HepG2 (cell line): ENCODE measurements at regions not wholly inside any gene's neighbourhood (a gene's known extent, or its start where the extent isn't known, plus 50 kb on each side); places are given as distances from the start of the nearest gene placed in this dataset.
"Not testable (repeated sequence)": the region's sequence is repeated elsewhere in the genome, so short reads cannot be mapped to it uniquely, and the experiment has no call there.

Experiments
- ATAC-seq: fragments of 200-7000 bp; cut with Tn5 transposase; 3 replicates; pipeline ENCODE4 v1.9.1; 2020; ENCODE audit warnings: mild to moderate bottlenecking, moderate library complexity
- BruUV-seq: library from RNA; stranded (reverse); fragments of 400-500 nt; replicated peaks from 2 replicates; lab custom pipeline; 2021; lab: Mats Ljungman, UMichigan
- CTCF ChIA-PET: fragments of 300-600 bp; formaldehyde crosslinking; extraction: SDS; loops from one replicate; lab custom pipeline; 2021; ENCODE audit warnings: low total read pairs, inconsistent platforms, low intra/inter-chr PET ratio; lab: Yijun Ruan, JAX
- POLR2A ChIA-PET: fragments of 350-600 bp; sonication (Branson Sonifier 250); formaldehyde crosslinking; loops from one replicate; lab custom pipeline; 2020; ENCODE audit warnings: antibody characterized with exemption, inconsistent platforms; lab: Yijun Ruan, JAX
- DNase-seq: peaks from one replicate; pipeline ENCODE4 v3.0.0-alpha.2; 2015; ENCODE audit warnings: low spot score
- FAIRE-seq: peaks from 3 replicates; lab custom pipeline; 2011; peaks lifted over from hg19 to GRCh38; lab: Jason Lieb, UNC
- H2AFZ ChIP-seq: one replicate; pipeline ENCODE4 v1.6.1; 2011; ENCODE audit warnings: low read length, inconsistent platforms
- H3K27ac ChIP-seq: fragments of 300-600 bp; 3 replicates; pipeline ENCODE4 v1.8.0; 2011; ENCODE audit warnings: mixed run types, mild to moderate bottlenecking, mixed read lengths, low read length, inconsistent platforms; ENCODE audit not compliant: insufficient read depth; ENCODE audit errors: extremely low read length
- H3K27me3 ChIP-seq, 2 experiments: fragments of 200-600 bp in 1 of 2; 2 replicates in 1 of 2; 3 replicates in 1 of 2; pipeline versions ENCODE4 v1.6.0 to v1.8.0; 2011; ENCODE audit warnings: low read length in 2 of 2, mild to moderate bottlenecking in 2 of 2, moderate library complexity in 2 of 2, inconsistent platforms in 1 of 2; ENCODE audit not compliant: insufficient read depth in 2 of 2, control insufficient read depth in 1 of 2
- H3K36me3 ChIP-seq, 2 experiments: fragments of 200-600 bp in 1 of 2; replicated peaks in 1 of 2; 2 replicates in 1 of 2; 3 replicates in 1 of 2; pipeline versions ENCODE4 v1.5.1 to v1.8.0; 2011; ENCODE audit warnings: low read length in 2 of 2, inconsistent platforms in 1 of 2; ENCODE audit not compliant: insufficient read depth in 2 of 2, control insufficient read depth in 1 of 2
- H3K4me1 ChIP-seq: 2 replicates; pipeline ENCODE4 v1.5.1; 2012; ENCODE audit warnings: low read length, inconsistent platforms; ENCODE audit not compliant: insufficient read depth
- H3K4me2 ChIP-seq: 2 replicates; pipeline ENCODE4 v1.6.0; 2011; ENCODE audit warnings: low read depth, low read length, inconsistent platforms
- H3K4me3 ChIP-seq, 3 experiments: fragments of 200-600 bp in 1 of 3; sonication (generic), shearing (Covaris generic) in 1 of 3; replicated peaks in 1 of 3; 2 replicates each; pipeline ENCODE4 v1.5.1; 2011 to 2016; ENCODE audit warnings: low read length in 3 of 3, inconsistent platforms in 2 of 3, low read depth in 2 of 3, mild to moderate bottlenecking in 2 of 3, control low read depth in 1 of 3, mixed read lengths in 1 of 3; ENCODE audit not compliant: insufficient read depth in 1 of 3
- H3K79me2 ChIP-seq: one replicate; pipeline ENCODE4 v1.6.1; 2011; ENCODE audit warnings: low read length, inconsistent platforms; ENCODE audit not compliant: insufficient read depth
- H3K9ac ChIP-seq: 2 replicates; pipeline ENCODE4 v1.6.0; 2011; ENCODE audit warnings: mild to moderate bottlenecking, low read depth, low read length, inconsistent platforms; ENCODE audit not compliant: insufficient read depth
- H3K9me3 ChIP-seq: 2 replicates; pipeline ENCODE4 v1.5.1; 2012; ENCODE audit warnings: mild to moderate bottlenecking, low read length
- H4K20me1 ChIP-seq: 2 replicates; pipeline ENCODE4 v1.6.0; 2011; ENCODE audit warnings: inconsistent platforms, mild to moderate bottlenecking, low read length, moderate library complexity; ENCODE audit not compliant: insufficient read depth
- ARID5B ChIP-seq: IDR thresholded peaks from 2 replicates; pipeline ENCODE4 v1.4.0; 2020; ENCODE audit warnings: mild to moderate bottlenecking, missing genetic modification reagents
- BHLHE40 ChIP-seq: IDR thresholded peaks from 2 replicates; pipeline ENCODE4 v1.6.1; 2011; ENCODE audit warnings: low read length, improper control_type of control experiment
- CEBPB ChIP-seq: IDR thresholded peaks from 2 replicates; pipeline ENCODE4 v1.6.1; 2011; ENCODE audit warnings: low read depth, low read length, improper control_type of control experiment, borderline replicate concordance
- DPF2 ChIP-seq: sonication (generic); formaldehyde crosslinking; IDR thresholded peaks from 2 replicates; pipeline ENCODE4 v1.4.0; 2020; ENCODE audit warnings: mild to moderate bottlenecking, low read depth, missing genetic modification reagents, borderline replicate concordance
- HOXD1 ChIP-seq: sonication (generic); formaldehyde crosslinking; IDR thresholded peaks from 2 replicates; pipeline ENCODE4 v1.5.0; 2020; ENCODE audit warnings: missing genetic modification reagents
- LRRFIP1 ChIP-seq: sonication (generic); formaldehyde crosslinking; conservative IDR thresholded peaks from 2 replicates; pipeline ENCODE4 v1.4.0; 2020; ENCODE audit warnings: missing genetic modification reagents
- MIER3 ChIP-seq: IDR thresholded peaks from 2 replicates; pipeline ENCODE4 v1.6.1; 2016; ENCODE audit warnings: missing compliant biosample characterization, borderline replicate concordance
- SAP130 ChIP-seq: IDR thresholded peaks from 2 replicates; pipeline ENCODE4 v1.6.1; 2016; ENCODE audit warnings: low read depth
- ZNF414 ChIP-seq: sonication (generic); formaldehyde crosslinking; IDR thresholded peaks from 2 replicates; pipeline ENCODE4 v1.5.0; 2020; ENCODE audit warnings: missing genetic modification reagents
- ZNF460 ChIP-seq: sonication (generic); formaldehyde crosslinking; IDR thresholded peaks from 2 replicates; pipeline ENCODE4 v1.5.1; 2020; ENCODE audit warnings: missing genetic modification reagents, mild to moderate bottlenecking, borderline replicate concordance
- ZNF776 ChIP-seq: sonication (generic); formaldehyde crosslinking; IDR thresholded peaks from 2 replicates; pipeline ENCODE4 v1.4.0; 2020; ENCODE audit warnings: mild to moderate bottlenecking, missing genetic modification reagents
- WGBS: methylation state at CpG from one replicate; pipeline ENCODE4 v1.1.6; 2017; ENCODE audit warnings: low lambda C conversion rate; 5-methylcytosine and 5-hydroxymethylcytosine counted together
- in situ Hi-C: cut with HindIII; loops from 2 replicates; pipeline ENCODE4 v1.10.0; 2017; ENCODE audit warnings: low pct_unique_long_range_greater_than_20kb; ENCODE audit not compliant: extremely low pct_ligation_motif_present
- intact Hi-C: fragments of 100-400 bp; cut with micrococcal nuclease; formaldehyde crosslinking; loops from one replicate; pipeline ENCODE4 v1.10.0; 2022; ENCODE audit not compliant: unreplicated experiment

- TF ChIP-seq ZNF414 (CRISPR knock-in tag): no peak
- peak; percentile 61 for TF ChIP-seq ARID5B (CRISPR knock-in tag)
- no peak for TF ChIP-seq ZNF776 (CRISPR knock-in tag)
- TF ChIP-seq HOXD1 (CRISPR knock-in tag): no peak
- no peak for TF ChIP-seq ZNF460
- peak; percentile 28; the same call in 1 of the 2 replicates for TF ChIP-seq SAP130 (CRISPR knock-in tag)
- peak; percentile 4; the same call in 1 of the 2 replicates for TF ChIP-seq CEBPB
- TF ChIP-seq DPF2 (CRISPR knock-in tag): no peak
- no peak for TF ChIP-seq MIER3 (CRISPR knock-in tag)
- no peak for TF ChIP-seq LRRFIP1 (CRISPR knock-in tag)
- TF ChIP-seq BHLHE40: peak; percentile 91
These were observed 816.9 kb upstream of the SLC10A2 start (continued) for GRCh38 chr13:103883164-103883563.

GRCh38 chr13:103880146-103880545 lies 813.9 kb upstream of the SLC10A2 start:
- CTCF ChIA-PET, intact Hi-C loops, ATAC-seq: not testable (repeated sequence)

More at GRCh38 chr13:103880146-103880545, 813.9 kb upstream of the SLC10A2 start:
- 25% methylated on average over 13 of the region's 13 CpGs for WGBS
- H2AFZ ChIP-seq, FAIRE-seq, DNase-seq, H3K79me2 ChIP-seq, H4K20me1 ChIP-seq, H3K4me1 ChIP-seq, H3K4me3 ChIP-seq, H3K36me3 ChIP-seq, POLR2A ChIA-PET, BruUV-seq, H3K4me2 ChIP-seq, H3K27ac ChIP-seq, H3K9ac ChIP-seq, H3K27me3 ChIP-seq, in situ Hi-C loops, H3K9me3 ChIP-seq: not testable (repeated sequence)
